Stimulated activated CD8-positive, alpha-beta memory T cell treated with anti-CD3 and anti-CD28 coated beads, Interleukin-7, amount 100 ng/mL, for 48 hours (primary cell): ENCODE measurements at regions not wholly inside any gene's neighbourhood (a gene's known extent, or its start where the extent isn't known, plus 50 kb on each side); places are given as distances from the start of the nearest gene placed in this dataset.

Source experiments
- DNase-seq, 2 donors: peaks; one replicate each; pipeline ENCODE4 v3.0.0-alpha.2; 2020; ENCODE audit warnings: low read depth in 1 of 2; ENCODE audit errors: extremely low read depth in 1 of 2

- DNase-seq: no peak
Measured at GRCh38 chr15:85305050-85305449, 75.4 kb upstream of the AKAP13 start.

- no peak for DNase-seq
Measured at GRCh38 chr15:85306946-85307686, 73.3 kb upstream of the AKAP13 start.

DNA sequence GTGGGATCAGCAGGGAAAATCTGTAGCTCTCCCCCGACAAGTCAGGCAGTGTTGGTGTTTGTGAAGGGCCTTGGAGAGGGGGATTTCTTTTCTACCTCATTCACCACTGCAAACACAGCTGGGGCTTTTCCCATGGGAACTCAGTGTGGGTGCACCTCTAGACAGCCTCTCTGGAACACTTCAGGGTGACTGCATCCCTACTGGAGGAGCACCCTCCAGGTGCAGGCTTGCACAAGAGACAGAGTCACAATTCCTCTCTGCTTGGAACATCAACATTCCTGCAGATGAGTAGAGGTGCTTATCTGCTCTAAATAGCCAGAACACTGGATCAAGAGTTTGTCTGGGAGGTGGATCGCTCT, 72.7 kb upstream of the AKAP13 start:
- no peak for DNase-seq

GRCh38 chr15:85311647-85312046, 68.8 kb upstream of the AKAP13 start:
- DNase-seq: no peak

- DNase-seq: no peak
Measured at GRCh38 chr15:85312486-85312885, 67.9 kb upstream of the AKAP13 start.

DNA sequence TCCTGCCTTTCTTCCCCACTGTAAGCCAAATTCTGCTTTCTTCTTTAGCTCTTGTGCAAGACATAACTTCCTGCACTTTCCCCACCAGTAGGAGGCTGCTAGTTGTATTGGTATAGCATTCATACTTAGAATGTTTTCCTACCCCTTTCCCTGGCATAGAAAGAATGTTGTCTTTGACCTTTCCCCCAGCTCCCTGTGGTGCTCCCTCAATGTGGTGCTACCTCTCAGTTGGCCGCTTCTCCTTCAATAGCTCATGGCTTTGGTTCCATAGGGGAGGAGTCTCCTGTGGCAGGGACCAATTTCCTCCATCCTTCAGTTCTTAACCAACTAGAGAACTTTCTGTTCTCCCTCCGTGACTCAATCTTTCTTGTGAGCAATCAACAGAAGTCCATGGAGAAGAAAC, 67.5 kb upstream of the AKAP13 start:
- no peak for DNase-seq

- DNase-seq: no peak
Measured at GRCh38 chr15:85313339-85313738, 67.1 kb upstream of the AKAP13 start.

DNA sequence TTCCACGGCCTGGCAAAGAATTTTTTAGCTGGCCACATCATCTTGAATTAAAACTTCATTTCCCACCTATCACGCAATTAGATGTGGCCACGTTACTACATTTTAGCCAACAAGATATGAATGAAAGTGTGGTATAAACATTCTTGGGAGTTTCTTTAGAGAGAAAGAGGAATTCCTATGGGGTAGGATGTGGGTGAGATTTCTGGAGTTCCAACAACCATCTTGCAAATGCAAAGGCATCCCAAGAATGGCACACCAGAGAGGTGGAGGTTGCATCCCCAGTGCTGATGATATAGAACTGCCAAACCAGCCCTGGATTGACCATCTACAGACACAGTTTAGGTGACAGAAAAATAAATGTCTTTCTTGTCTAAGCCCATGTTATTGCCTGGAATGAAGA, 66.3 kb upstream of the AKAP13 start:
- DNase-seq: no peak

DNA sequence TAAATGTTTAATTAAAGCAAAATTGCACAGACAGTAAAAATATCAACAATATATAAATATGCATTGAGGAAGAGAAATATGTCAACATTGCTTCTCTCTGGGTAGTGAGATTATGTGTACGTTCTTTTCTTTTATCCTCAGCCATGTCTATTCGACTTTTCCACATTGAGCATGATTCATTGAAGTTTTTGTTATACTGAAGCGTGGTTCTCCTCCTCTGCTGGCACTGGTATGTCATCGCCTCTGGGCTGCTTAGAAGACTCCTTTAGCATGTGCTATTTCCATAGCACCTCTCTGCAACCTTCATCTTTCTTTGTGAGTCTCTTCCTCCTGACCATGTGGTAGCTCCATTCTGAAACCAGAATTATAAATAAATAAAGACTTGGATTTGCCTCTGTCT, 65.8 kb upstream of the AKAP13 start:
- no peak for DNase-seq

DNA sequence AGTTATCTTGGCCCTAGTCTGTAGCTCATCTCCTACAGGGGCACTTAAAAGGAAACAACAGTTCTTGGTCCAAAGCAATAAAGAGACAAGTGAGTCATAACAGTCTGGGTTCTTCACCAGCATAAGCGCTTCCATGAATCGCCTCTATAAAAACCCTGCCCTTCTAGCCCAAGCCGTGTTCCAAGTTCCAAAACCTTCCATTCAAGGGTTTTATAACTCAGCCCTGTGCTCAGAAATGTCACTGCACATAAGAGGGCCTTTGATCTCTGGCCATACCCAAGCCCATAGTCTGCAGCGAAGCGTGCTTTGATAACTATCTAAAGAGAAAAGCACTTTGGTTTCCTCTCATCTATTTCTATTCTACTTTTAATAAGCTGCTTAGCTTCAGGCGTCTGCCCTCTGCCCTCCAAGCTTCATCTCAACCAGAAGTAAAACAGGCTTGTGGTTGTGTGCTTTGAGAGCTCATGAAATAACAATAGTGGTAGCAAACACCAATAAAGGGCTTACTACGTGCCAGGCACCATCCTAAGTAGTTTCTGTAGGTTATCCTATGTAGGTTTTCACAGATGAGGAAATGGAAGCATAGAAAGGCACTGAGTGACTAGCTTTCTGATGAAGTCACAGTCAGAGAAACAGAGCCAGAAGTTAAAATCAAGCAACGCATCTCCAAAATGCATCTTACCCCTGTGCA, 64.0 kb upstream of the AKAP13 start:
- no peak for DNase-seq

GRCh38 chr15:85318048-85318731, 62.2 kb upstream of the AKAP13 start:
- no peak for DNase-seq

- no peak for DNase-seq
Measured at GRCh38 chr15:85318732-85319076, 61.7 kb upstream of the AKAP13 start.

DNA sequence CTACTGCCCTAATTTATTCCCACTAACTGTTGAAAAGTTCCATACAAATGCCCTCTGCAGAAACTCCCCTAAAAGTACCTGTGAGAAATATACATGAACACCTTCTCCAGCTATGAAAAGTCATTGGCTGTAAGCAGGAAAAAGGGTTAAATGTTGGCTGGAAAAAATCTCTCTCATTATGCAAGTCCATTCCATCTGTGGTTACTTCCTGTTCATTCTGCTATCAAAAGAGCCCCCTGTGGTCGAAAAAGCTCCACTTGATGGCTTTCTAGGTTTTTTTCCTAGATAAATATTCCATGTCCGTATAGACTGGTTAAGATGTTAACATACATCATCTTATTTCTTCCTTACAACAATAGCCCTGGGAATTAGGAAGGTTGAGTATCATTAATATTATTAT, 56.2 kb upstream of the AKAP13 start:
- DNase-seq: no peak

DNA sequence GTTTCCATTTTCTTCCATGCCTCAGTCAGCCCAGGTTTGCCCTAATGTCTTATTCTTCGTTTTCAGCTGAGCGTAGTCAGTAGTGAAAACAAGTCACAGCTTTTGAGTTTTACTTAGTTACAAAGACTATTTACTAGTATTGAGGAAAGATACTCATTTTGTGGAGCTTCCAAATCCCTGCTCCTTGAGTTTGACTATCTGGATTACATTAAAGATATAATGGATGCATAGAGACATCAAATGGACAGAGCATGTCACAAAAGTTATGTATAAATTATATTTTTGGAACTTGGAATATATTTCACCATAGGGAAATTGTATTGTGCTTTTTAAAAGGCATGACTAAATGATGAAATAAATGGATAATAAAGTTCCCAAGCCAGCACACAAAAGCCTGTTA, 54.6 kb upstream of the AKAP13 start:
- no peak for DNase-seq

GRCh38 chr15:85326291-85326690, 54.1 kb upstream of the AKAP13 start:
- DNase-seq: no peak

DNA sequence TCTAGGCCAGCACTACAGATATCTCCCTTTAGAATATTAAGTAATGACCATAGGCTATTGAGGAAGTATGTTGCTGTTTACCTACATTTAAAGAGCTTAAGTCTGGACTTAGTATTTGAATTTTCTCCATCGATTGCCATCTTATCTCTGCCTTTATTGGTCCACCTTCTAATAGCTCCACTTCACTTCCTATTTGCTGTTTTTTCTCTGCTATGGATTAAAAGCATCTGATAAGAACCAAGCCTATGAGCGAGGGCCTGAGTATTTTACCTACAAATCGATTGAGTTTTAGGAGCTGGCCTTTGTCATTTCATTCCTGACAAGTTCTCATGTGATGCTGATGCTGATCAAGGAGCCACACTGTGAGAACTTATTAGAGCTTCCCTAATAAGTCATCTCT, 52.6 kb upstream of the AKAP13 start:
- no peak for DNase-seq

DNA sequence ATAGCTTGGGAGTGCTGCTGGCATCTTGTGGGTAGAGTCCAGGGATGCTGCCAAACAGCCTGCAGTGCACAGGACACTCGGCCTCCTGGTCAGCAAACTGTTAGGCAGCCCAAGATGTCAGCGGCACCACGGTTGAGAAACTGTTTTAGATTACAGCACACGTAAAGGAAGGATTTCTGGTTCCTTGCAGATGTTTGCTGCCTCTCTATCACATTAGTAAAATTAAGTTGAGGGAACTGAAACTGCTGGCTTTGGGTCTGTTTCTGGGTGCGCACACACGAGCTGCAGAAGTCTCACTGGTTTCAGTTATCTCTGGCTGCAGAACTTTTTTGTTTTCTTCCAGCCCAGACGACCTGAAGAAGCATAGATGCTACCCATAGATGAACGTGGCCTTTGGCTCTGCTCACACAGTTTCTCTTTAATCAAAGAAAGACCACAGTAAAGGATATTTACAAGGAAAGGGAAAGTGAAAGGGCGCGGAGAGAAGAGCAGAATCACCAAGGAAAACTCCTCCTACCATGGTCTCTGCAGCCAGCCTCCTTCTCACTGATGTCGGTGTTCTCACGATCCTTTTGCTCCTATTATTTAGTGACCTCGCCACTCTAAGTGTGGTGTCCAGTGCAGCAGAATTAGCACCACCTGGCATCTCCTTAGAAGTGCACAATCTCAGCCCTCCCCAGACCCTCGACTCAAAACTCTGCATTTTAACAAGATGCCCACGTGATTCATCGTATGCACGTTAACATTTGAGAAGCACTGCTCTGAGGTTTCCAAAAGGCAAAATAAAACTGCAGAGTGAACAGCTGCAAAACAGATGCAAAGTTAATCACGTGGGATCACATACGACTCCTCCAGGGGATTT, 50.6 kb upstream of the AKAP13 start:
- DNase-seq: no peak
